CD8-positive, alpha-beta memory T cell (primary cell): ENCODE measurements at regions not wholly inside any gene's neighbourhood (a gene's known extent, or its start where the extent isn't known, plus 50 kb on each side); places are given as distances from the start of the nearest gene placed in this dataset.

ENCODE experiments used
- CTCF ChIA-PET: fragments of 350-600 bp; sonication (Branson Sonifier 250); formaldehyde crosslinking; loops from one replicate; lab custom pipeline; 2021; ENCODE audit warnings: antibody characterized with exemption; lab: Charles Lee
- POLR2A ChIA-PET: fragments of 350-600 bp; sonication (Branson Sonifier 250); formaldehyde crosslinking; loops from one replicate; lab custom pipeline; 2021; ENCODE audit warnings: antibody characterized with exemption; lab: Charles Lee
- DNase-seq, 5 donors: peaks; one replicate each; pipeline versions ENCODE4 v3.0.0 to v3.0.0-alpha.2; 2020 to 2022; ENCODE audit warnings: mixed read lengths in 1 of 5
- H3K27ac ChIP-seq: one replicate; pipeline ENCODE4 v1.7.0; 2013; ENCODE audit warnings: low read depth, mild to moderate bottlenecking, low read length, moderate library complexity
- H3K27me3 ChIP-seq: 2 replicates; pipeline ENCODE4 v1.7.0; 2013; ENCODE audit warnings: low read length, mild to moderate bottlenecking; ENCODE audit not compliant: insufficient read depth, poor library complexity, severe bottlenecking
- H3K36me3 ChIP-seq: 2 replicates; pipeline ENCODE4 v1.7.0; 2013; ENCODE audit warnings: mild to moderate bottlenecking, low read length, moderate library complexity; ENCODE audit not compliant: insufficient read depth
- H3K4me1 ChIP-seq: 2 replicates; pipeline ENCODE4 v1.7.0; 2013; ENCODE audit warnings: mild to moderate bottlenecking, low read length, moderate library complexity; ENCODE audit not compliant: insufficient read depth
- H3K4me3 ChIP-seq: 2 replicates; pipeline ENCODE4 v1.7.0; 2013; ENCODE audit warnings: mild to moderate bottlenecking, low read length
- H3K9me3 ChIP-seq: 2 replicates; pipeline ENCODE4 v1.7.0; 2013; ENCODE audit warnings: mild to moderate bottlenecking, low read length
- H3K27ac Mint-ChIP-seq, 8 donors: one replicate each; pipeline ENCODE4 v1.8.0; 2020 to 2021; ENCODE audit warnings: mixed read lengths in 8 of 8, mild to moderate bottlenecking in 6 of 8, inconsistent platforms in 3 of 8, moderate library complexity in 3 of 8
- H3K27me3 Mint-ChIP-seq, 2 donors: one replicate each; pipeline ENCODE4 v1.8.0; 2020 to 2021; ENCODE audit warnings: mixed read lengths in 2 of 2, mild to moderate bottlenecking in 1 of 2, moderate library complexity in 1 of 2
- H3K36me3 Mint-ChIP-seq, 3 donors: one replicate each; pipeline ENCODE4 v1.8.0; 2020 to 2021; ENCODE audit warnings: mixed read lengths in 3 of 3, inconsistent platforms in 1 of 3, mild to moderate bottlenecking in 1 of 3
- H3K4me1 Mint-ChIP-seq, 3 donors: one replicate each; pipeline ENCODE4 v1.8.0; 2020 to 2021; ENCODE audit warnings: mixed read lengths in 3 of 3, inconsistent platforms in 1 of 3, mild to moderate bottlenecking in 1 of 3
- H3K4me3 Mint-ChIP-seq, 7 donors: one replicate each; pipeline ENCODE4 v1.8.0; 2020 to 2021; ENCODE audit warnings: mixed read lengths in 7 of 7, mild to moderate bottlenecking in 6 of 7, moderate library complexity in 4 of 7, inconsistent platforms in 2 of 7
- H3K9me3 Mint-ChIP-seq, 5 donors: one replicate each; pipeline ENCODE4 v1.8.0; 2020 to 2022; ENCODE audit warnings: mixed read lengths in 5 of 5, mild to moderate bottlenecking in 3 of 5, moderate library complexity in 2 of 5, inconsistent platforms in 1 of 5

DNA sequence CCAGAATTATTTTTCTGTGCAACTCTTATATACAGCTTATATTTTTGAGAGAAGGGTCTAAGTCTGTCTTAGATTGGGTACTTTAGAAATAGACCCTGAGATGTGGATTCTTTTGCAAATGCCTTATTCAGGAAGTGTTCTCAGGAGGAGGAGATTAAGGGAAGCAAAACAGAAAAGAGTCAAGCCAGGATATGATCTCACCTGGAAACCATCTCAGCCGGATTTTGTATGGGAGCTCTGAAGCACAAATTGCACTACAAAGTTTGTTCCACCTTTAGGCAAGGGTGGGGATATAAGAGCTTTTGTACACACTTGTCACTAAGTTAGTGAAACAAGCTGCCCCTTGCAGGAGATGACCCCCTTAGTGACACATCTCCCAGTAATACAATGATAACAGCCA is 121.2 kb upstream of the GRPR start:
- Histone ChIP-seq H3K36me3 (no peaks in the 10 kb centered on the region), H3K27ac (no peak overlapping the region), H3K9me3 (no peaks in the 10 kb centered on the region), H3K4me1 (no peaks in the 10 kb centered on the region), H3K4me3 (no peak overlapping the region), H3K27me3 (no peaks in the 10 kb centered on the region)
- Mint-ChIP-seq H3K4me1 (no peaks in the 10 kb centered on the region), H3K27ac (no peak overlapping the region), H3K36me3 (peaks cover 0 to 2% (median 0%) of the 10 kb centered on the region in 3 donors), H3K4me3 (no peak overlapping the region), H3K27me3 (peaks cover 3 to 16% of the 10 kb centered on the region in 2 donors), H3K9me3 (no peaks in the 10 kb centered on the region)
- ChIA-PET POLR2A (no interaction called here), CTCF (no interaction called here)
- DNase-seq = no peak

DNA sequence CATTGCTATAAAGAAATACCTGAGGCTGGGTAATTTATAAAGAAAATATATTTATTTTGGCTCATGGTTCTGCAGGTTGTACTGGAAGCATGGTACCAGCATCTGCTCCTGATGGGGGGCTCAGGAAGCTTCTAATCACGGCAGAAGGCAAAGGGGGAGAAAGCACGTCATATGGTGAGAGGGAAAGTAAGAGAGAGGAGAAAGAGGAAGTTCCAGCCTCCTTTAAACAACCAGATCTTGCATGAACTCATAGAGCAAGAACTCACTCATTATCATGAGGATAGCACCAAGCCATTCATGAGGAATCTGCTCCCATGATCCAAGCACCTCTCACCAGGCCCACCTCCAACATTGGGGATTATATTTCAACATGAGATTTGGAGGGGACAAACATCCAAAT is 125.0 kb upstream of the GRPR start:
- Histone ChIP-seq H3K27ac (no peak overlapping the region), H3K4me3 (no peak overlapping the region), H3K27me3 (no peaks in the 10 kb centered on the region), H3K9me3 (no peaks in the 10 kb centered on the region), H3K4me1 (no peaks in the 10 kb centered on the region), H3K36me3 (no peaks in the 10 kb centered on the region)
- no peak for DNase-seq
- peaks cover 0 to 6% (median 4%) of the 10 kb centered on the region in 5 donors for H3K9me3 Mint-ChIP-seq
- CTCF ChIA-PET = no interaction called here
- POLR2A ChIA-PET = no interaction called here
- H3K27me3 Mint-ChIP-seq = peaks cover 12 to 17% of the 10 kb centered on the region in 2 donors
- no peak overlapping the region for H3K4me3 Mint-ChIP-seq
- no peaks in the 10 kb centered on the region for H3K4me1 Mint-ChIP-seq
- H3K36me3 Mint-ChIP-seq = peaks cover 0 to 13% (median 2%) of the 10 kb centered on the region in 3 donors
- H3K27ac Mint-ChIP-seq = no peak overlapping the region

DNA sequence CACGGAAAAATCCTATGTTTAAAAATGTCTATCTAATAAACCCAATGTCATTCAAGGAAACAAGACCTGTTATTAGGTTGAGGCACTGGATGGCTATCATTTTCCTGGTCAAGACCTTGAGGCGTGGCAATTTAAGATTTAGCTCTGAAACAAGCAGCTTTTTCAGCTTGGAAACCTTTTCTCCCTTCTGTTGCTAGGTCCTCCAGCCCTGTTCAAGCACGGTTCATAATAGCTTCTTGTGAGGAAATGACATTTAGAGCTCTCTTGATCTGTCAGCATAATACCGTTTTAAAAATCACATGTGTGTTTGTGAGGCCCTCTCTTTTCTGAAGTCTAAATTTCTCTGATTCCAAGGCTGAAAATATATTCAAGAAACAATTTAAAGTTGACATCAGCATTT is 133.6 kb upstream of the GRPR start:
- Mint-ChIP-seq H3K9me3 (peaks cover 0 to 2% (median under 1%) of the 10 kb centered on the region in 5 donors), H3K36me3 (peaks cover 0 to 8% (median 0%) of the 10 kb centered on the region in 3 donors), H3K27ac (no peak overlapping the region), H3K4me3 (no peak overlapping the region), H3K4me1 (no peaks in the 10 kb centered on the region), H3K27me3 (peaks cover 12 to 18% of the 10 kb centered on the region in 2 donors)
- Histone ChIP-seq H3K9me3 (no peaks in the 10 kb centered on the region), H3K27ac (no peak overlapping the region), H3K36me3 (no peaks in the 10 kb centered on the region), H3K4me1 (no peaks in the 10 kb centered on the region), H3K4me3 (no peak overlapping the region), H3K27me3 (no peaks in the 10 kb centered on the region)
- no peak for DNase-seq
- ChIA-PET CTCF (no interaction called here), POLR2A (no interaction called here)

DNA sequence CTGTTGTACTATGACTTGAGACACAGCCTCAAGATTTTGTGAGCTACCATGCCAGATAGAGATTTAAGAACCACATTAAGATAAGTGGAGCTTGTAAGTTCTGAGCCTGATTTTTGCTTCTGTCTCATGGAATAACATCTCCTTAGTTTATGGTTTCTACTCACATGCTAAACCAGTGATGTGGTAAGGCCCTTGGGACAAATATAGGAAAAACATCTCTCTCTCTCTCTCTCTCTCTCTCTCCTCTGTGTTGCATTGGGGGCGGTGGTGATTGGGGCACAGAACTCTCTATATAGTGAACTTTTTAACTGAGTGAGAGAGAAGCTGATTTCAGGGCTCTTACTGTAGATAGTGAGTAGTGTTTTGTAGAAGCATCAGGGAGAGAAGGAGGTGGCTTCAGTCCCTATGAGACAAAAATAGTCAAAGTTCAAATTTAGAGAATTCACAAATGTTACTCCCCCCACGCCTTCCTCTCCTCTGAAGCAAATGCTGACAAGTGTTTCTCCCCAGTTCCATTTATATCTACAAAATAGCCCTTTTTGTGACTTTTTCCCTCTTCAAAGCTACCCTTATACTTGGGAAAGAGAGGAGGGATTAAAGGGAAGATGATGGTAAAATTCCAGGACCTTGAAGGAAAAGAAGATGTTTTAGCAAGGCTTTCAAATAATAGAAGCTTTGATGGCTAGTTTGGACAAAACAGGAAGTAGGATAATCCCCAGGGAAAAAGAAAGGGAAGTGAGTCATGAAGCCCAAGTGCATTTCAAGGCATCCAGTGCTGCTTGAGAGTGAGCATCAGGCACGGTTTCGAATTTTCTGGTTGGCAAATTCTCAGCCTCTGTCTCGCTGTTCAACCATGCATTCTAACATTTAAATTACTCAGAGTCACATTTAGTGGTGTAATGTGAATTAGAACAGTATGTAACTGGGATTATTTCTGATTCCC is 134.3 kb upstream of the AP1S2 start:
- H3K27ac Mint-ChIP-seq = no peak overlapping the region
- Histone ChIP-seq H3K9me3 (no peaks in the 10 kb centered on the region), H3K27me3 (no peaks in the 10 kb centered on the region), H3K36me3 (no peaks in the 10 kb centered on the region), H3K4me1 (no peaks in the 10 kb centered on the region), H3K27ac (no peak overlapping the region), H3K4me3 (no peak overlapping the region)
- H3K36me3 Mint-ChIP-seq = peaks cover 0 to 2% (median 0%) of the 10 kb centered on the region in 3 donors
- peaks cover 12 to 14% of the 10 kb centered on the region in 2 donors for H3K27me3 Mint-ChIP-seq
- H3K4me1 Mint-ChIP-seq = no peaks in the 10 kb centered on the region
- ChIA-PET CTCF (no interaction called here), POLR2A (no interaction called here)
- DNase-seq = no peak
- H3K4me3 Mint-ChIP-seq = no peak overlapping the region
- peaks cover 0 to 2% (median 0%) of the 10 kb centered on the region in 5 donors for H3K9me3 Mint-ChIP-seq

DNA sequence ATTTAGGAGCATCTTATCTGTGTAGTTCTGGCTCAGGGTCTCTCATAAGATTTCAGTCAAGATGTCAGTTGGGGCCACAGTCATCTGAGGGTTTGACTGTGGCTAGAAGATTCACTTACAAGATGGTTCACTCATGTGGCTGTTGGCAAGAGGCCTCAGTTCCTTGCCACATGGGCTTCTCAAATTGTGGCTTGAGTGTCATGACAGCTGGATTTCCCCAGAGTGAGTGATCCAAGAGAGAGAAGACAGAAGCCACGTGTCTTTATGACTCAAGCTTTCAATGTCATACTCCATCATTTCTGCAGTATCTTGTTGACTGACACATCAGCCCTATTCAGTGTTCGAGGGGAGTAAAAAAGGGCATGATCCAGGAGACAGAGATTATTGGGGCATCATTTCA is 131.3 kb upstream of the AP1S2 start:
- H3K4me3 ChIP-seq = no peak overlapping the region
- no peaks in the 10 kb centered on the region for H3K4me1 ChIP-seq
- H3K27me3 ChIP-seq = no peaks in the 10 kb centered on the region
- H3K27me3 Mint-ChIP-seq = peaks cover 12% of the 10 kb centered on the region in 2 donors
- no peaks in the 10 kb centered on the region for H3K36me3 ChIP-seq
- no peak for DNase-seq
- H3K36me3 Mint-ChIP-seq = no peaks in the 10 kb centered on the region
- no peak overlapping the region for H3K27ac ChIP-seq
- no peaks in the 10 kb centered on the region for H3K4me1 Mint-ChIP-seq
- ChIA-PET POLR2A (no interaction called here), CTCF (no interaction called here)
- H3K9me3 ChIP-seq = no peaks in the 10 kb centered on the region
- H3K9me3 Mint-ChIP-seq = no peaks in the 10 kb centered on the region
- H3K4me3 Mint-ChIP-seq = no peak overlapping the region
- H3K27ac Mint-ChIP-seq = no peak overlapping the region

DNA sequence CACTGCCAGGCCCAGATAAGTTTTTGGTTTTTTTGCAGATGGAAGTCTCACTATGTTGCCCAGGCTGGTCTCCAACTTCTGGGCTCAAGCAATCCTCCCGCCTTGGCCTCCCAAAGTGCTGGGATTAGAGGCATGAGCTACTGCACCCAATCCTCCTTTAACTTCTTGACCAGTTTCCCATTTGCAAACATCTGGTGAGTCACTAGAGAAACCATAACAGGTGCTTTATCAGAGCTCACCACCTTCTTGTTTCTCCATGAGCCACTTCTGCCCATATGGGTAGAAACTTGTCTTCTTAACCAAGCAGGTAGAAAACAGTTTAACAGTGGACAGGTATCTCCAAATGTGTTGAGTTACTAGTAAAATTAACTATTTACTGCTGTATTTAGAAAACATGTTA is 128.4 kb upstream of the AP1S2 start:
- no peaks in the 10 kb centered on the region for H3K4me1 ChIP-seq
- H3K9me3 ChIP-seq = no peaks in the 10 kb centered on the region
- no peak overlapping the region for H3K4me3 ChIP-seq
- DNase-seq = no peak
- no peak overlapping the region for H3K4me3 Mint-ChIP-seq
- ChIA-PET CTCF (no interaction called here), POLR2A (no interaction called here)
- H3K9me3 Mint-ChIP-seq = no peaks in the 10 kb centered on the region
- peaks cover 7 to 10% of the 10 kb centered on the region in 2 donors for H3K27me3 Mint-ChIP-seq
- no peak overlapping the region for H3K27ac Mint-ChIP-seq
- no peak overlapping the region for H3K27ac ChIP-seq
- H3K4me1 Mint-ChIP-seq = no peaks in the 10 kb centered on the region
- H3K36me3 Mint-ChIP-seq = no peaks in the 10 kb centered on the region
- H3K36me3 ChIP-seq = no peaks in the 10 kb centered on the region
- H3K27me3 ChIP-seq = no peaks in the 10 kb centered on the region

DNA sequence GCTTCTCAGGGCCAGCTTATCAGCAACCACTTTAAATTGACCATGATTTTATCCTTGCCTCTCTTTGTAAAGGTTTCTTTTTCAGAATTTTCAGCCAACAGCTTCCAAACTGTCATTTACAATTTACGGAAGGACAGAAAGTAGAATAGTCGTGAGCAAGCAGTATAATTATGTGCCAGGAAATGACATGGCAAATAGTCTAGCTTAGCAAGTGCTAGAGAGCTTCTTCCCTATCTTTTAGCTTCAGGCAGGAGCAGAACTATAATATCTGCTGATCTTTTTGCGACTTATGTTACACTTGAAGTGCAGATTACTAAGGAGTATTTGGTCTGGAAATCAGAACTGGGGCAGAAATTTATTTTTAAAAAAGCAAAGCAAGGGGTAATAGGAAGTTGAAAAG is 123.0 kb upstream of the AP1S2 start:
- no peak for DNase-seq
- H3K4me1 Mint-ChIP-seq = no peaks in the 10 kb centered on the region
- no peaks in the 10 kb centered on the region for H3K36me3 Mint-ChIP-seq
- no peak overlapping the region for H3K4me3 ChIP-seq
- CTCF ChIA-PET = no interaction called here
- H3K27me3 Mint-ChIP-seq = peaks cover 4 to 11% of the 10 kb centered on the region in 2 donors
- no peak overlapping the region for H3K27ac ChIP-seq
- H3K4me1 ChIP-seq = no peaks in the 10 kb centered on the region
- no peaks in the 10 kb centered on the region for H3K9me3 Mint-ChIP-seq
- no peaks in the 10 kb centered on the region for H3K27me3 ChIP-seq
- no peaks in the 10 kb centered on the region for H3K9me3 ChIP-seq
- H3K27ac Mint-ChIP-seq = no peak overlapping the region
- POLR2A ChIA-PET = no interaction called here
- H3K4me3 Mint-ChIP-seq = no peak overlapping the region
- no peaks in the 10 kb centered on the region for H3K36me3 ChIP-seq

DNA sequence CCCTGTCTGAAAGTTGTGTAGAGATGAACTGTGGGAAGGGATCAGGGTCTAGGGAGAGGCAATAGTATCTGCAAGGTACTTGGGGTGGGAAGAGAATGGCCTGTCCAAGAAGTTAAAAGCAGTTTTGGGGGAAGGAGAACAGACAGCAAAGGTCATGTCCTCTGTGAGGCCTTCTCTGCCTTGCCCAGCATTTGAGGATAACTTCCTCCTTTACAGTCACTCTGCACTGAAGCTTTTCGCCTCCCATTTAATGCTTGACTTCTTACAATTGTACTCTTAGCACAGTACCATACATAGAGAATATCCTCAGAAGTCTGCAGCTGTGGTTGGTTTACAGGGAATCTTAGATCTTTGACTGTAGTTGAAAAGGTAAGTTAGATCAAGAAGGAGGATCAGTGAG is 121.8 kb upstream of the AP1S2 start:
- DNase-seq = no peak
- no peaks in the 10 kb centered on the region for H3K4me1 Mint-ChIP-seq
- no peak overlapping the region for H3K4me3 ChIP-seq
- ChIA-PET CTCF (no interaction called here), POLR2A (no interaction called here)
- H3K27me3 Mint-ChIP-seq = peaks cover 2 to 10% of the 10 kb centered on the region in 2 donors
- no peaks in the 10 kb centered on the region for H3K9me3 Mint-ChIP-seq
- H3K27ac ChIP-seq = no peak overlapping the region
- H3K4me3 Mint-ChIP-seq = no peak overlapping the region
- no peaks in the 10 kb centered on the region for H3K9me3 ChIP-seq
- no peak overlapping the region for H3K27ac Mint-ChIP-seq
- no peaks in the 10 kb centered on the region for H3K36me3 ChIP-seq
- H3K4me1 ChIP-seq = no peaks in the 10 kb centered on the region
- H3K36me3 Mint-ChIP-seq = no peaks in the 10 kb centered on the region
- H3K27me3 ChIP-seq = no peaks in the 10 kb centered on the region
